Erythroblast (primary cell): ENCODE measurements at regions not wholly inside any gene's neighbourhood (a gene's known extent, or its start where the extent isn't known, plus 50 kb on each side); places are given as distances from the start of the nearest gene placed in this dataset.
"Not testable (repeated sequence)": the region's sequence is repeated elsewhere in the genome, so short reads cannot be mapped to it uniquely, and the experiment has no call there.

ENCODE experiments used
- GATA1 ChIP-seq: IDR thresholded peaks from 2 replicates; pipeline ENCODE4 v1.6.1; 2011; ENCODE audit warnings: low read depth, mild to moderate bottlenecking, control low read depth, low read length, moderate library complexity
- POLR2A ChIP-seq: IDR thresholded peaks from 2 replicates; pipeline ENCODE4 v1.6.1; 2011; ENCODE audit warnings: mild to moderate bottlenecking, low read length

DNA sequence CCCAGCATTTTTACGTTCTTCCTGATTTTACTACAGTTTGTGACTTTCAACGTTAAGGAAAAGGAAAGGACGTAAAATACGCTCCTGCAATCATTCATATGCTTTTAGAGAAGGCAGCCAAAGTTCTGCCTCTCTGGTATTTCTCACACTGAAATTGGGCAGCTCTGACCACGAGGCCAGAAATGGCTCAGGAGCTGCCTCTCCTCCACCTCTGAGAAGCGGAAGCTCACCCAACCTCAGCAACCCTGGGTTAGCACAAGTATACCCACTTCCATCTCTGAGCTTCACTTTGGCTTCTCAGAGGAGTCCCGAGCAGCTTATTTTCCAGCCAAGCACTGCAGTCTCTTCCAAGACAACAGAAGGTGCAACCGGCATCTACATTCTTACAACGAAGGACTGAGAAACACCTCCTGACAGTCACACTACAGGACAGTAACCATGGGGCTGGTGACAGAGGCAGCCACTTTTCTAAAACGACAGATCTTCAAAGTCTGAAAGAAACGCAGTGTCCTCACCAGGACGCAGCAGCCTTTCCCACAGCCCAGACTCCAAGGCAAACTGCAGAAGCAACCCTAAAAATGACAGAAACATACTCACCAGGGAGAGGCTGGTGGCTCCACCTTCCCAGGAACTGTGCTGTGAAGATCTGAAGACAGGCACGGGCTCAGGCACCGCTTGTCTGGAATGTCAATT, 373.7 kb downstream of the BCL2L11 start:
- TF ChIP-seq POLR2A, GATA1: not testable (repeated sequence)
